ENCODE measurements at regions not wholly inside any gene's neighbourhood (a gene's known extent, or its start where the extent isn't known, plus 50 kb on each side); places are given as distances from the start of the nearest gene placed in this dataset.

DNA sequence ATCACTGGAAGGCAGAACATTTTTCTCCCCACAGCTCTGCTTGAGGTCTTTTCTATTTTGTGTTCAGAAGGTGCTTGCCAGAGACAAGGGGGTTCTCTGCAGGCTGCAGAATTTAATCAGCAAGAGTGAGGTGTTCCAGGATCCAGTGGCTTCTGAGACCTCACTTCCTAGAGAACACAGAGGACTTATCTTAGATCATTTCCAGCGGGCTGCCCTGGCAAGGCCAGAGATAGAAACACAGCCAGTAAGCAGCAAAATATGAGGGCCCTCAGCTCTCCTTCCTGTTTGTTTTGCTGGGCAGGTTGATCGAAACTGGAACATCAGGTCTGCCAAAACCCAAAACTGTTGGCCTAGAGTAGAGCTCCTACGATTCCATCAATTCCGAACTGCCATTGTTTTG lies 187.3 kb downstream of the DIRAS2 start (continued):
- TF ChIP-seq, protein P1, sequence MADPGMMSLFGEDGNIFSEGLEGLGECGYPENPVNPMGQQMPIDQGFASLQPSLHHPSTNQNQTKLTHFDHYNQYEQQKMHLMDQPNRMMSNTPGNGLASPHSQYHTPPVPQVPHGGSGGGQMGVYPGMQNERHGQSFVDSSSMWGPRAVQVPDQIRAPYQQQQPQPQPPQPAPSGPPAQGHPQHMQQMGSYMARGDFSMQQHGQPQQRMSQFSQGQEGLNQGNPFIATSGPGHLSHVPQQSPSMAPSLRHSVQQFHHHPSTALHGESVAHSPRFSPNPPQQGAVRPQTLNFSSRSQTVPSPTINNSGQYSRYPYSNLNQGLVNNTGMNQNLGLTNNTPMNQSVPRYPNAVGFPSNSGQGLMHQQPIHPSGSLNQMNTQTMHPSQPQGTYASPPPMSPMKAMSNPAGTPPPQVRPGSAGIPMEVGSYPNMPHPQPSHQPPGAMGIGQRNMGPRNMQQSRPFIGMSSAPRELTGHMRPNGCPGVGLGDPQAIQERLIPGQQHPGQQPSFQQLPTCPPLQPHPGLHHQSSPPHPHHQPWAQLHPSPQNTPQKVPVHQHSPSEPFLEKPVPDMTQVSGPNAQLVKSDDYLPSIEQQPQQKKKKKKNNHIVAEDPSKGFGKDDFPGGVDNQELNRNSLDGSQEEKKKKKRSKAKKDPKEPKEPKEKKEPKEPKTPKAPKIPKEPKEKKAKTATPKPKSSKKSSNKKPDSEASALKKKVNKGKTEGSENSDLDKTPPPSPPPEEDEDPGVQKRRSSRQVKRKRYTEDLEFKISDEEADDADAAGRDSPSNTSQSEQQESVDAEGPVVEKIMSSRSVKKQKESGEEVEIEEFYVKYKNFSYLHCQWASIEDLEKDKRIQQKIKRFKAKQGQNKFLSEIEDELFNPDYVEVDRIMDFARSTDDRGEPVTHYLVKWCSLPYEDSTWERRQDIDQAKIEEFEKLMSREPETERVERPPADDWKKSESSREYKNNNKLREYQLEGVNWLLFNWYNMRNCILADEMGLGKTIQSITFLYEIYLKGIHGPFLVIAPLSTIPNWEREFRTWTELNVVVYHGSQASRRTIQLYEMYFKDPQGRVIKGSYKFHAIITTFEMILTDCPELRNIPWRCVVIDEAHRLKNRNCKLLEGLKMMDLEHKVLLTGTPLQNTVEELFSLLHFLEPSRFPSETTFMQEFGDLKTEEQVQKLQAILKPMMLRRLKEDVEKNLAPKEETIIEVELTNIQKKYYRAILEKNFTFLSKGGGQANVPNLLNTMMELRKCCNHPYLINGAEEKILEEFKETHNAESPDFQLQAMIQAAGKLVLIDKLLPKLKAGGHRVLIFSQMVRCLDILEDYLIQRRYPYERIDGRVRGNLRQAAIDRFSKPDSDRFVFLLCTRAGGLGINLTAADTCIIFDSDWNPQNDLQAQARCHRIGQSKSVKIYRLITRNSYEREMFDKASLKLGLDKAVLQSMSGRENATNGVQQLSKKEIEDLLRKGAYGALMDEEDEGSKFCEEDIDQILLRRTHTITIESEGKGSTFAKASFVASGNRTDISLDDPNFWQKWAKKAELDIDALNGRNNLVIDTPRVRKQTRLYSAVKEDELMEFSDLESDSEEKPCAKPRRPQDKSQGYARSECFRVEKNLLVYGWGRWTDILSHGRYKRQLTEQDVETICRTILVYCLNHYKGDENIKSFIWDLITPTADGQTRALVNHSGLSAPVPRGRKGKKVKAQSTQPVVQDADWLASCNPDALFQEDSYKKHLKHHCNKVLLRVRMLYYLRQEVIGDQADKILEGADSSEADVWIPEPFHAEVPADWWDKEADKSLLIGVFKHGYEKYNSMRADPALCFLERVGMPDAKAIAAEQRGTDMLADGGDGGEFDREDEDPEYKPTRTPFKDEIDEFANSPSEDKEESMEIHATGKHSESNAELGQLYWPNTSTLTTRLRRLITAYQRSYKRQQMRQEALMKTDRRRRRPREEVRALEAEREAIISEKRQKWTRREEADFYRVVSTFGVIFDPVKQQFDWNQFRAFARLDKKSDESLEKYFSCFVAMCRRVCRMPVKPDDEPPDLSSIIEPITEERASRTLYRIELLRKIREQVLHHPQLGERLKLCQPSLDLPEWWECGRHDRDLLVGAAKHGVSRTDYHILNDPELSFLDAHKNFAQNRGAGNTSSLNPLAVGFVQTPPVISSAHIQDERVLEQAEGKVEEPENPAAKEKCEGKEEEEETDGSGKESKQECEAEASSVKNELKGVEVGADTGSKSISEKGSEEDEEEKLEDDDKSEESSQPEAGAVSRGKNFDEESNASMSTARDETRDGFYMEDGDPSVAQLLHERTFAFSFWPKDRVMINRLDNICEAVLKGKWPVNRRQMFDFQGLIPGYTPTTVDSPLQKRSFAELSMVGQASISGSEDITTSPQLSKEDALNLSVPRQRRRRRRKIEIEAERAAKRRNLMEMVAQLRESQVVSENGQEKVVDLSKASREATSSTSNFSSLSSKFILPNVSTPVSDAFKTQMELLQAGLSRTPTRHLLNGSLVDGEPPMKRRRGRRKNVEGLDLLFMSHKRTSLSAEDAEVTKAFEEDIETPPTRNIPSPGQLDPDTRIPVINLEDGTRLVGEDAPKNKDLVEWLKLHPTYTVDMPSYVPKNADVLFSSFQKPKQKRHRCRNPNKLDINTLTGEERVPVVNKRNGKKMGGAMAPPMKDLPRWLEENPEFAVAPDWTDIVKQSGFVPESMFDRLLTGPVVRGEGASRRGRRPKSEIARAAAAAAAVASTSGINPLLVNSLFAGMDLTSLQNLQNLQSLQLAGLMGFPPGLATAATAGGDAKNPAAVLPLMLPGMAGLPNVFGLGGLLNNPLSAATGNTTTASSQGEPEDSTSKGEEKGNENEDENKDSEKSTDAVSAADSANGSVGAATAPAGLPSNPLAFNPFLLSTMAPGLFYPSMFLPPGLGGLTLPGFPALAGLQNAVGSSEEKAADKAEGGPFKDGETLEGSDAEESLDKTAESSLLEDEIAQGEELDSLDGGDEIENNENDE (IDR thresholded peaks at IDR 0.05; ENCODE audit: insufficient replicate concordance, low read length), result no peak
- no peak for TF ChIP-seq SIN3A (conservative IDR thresholded peaks at IDR 0.05 in 1 of 2, IDR thresholded peaks at IDR 0.05 in 1 of 2; ENCODE audit: low read depth in 1 of 2, low read length in 2 of 2)
- TF ChIP-seq, protein P2, sequence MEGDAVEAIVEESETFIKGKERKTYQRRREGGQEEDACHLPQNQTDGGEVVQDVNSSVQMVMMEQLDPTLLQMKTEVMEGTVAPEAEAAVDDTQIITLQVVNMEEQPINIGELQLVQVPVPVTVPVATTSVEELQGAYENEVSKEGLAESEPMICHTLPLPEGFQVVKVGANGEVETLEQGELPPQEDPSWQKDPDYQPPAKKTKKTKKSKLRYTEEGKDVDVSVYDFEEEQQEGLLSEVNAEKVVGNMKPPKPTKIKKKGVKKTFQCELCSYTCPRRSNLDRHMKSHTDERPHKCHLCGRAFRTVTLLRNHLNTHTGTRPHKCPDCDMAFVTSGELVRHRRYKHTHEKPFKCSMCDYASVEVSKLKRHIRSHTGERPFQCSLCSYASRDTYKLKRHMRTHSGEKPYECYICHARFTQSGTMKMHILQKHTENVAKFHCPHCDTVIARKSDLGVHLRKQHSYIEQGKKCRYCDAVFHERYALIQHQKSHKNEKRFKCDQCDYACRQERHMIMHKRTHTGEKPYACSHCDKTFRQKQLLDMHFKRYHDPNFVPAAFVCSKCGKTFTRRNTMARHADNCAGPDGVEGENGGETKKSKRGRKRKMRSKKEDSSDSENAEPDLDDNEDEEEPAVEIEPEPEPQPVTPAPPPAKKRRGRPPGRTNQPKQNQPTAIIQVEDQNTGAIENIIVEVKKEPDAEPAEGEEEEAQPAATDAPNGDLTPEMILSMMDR (IDR thresholded peaks at IDR 0.05; ENCODE audit: control extremely low read depth in 1 of 3, insufficient read depth in 1 of 3, low read depth in 1 of 3, low read length in 3 of 3), result no peak
- TF ChIP-seq, protein P3, sequence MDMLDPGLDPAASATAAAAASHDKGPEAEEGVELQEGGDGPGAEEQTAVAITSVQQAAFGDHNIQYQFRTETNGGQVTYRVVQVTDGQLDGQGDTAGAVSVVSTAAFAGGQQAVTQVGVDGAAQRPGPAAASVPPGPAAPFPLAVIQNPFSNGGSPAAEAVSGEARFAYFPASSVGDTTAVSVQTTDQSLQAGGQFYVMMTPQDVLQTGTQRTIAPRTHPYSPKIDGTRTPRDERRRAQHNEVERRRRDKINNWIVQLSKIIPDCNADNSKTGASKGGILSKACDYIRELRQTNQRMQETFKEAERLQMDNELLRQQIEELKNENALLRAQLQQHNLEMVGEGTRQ (IDR thresholded peaks at IDR 0.05; ENCODE audit: low read length), result no peak
- TF ChIP-seq RNF2 (IDR thresholded peaks at IDR 0.05; ENCODE audit: borderline replicate concordance, low read depth, low read length, missing control alignments, poor library complexity, severe bottlenecking), result no peak
- TF ChIP-seq ASH2L (IDR thresholded peaks at IDR 0.05; ENCODE audit: low read length), result no peak

Measured in H1 (cell line).